Hepatocyte (in vitro differentiated cells): ENCODE measurements at regions not wholly inside any gene's neighbourhood (a gene's known extent, or its start where the extent isn't known, plus 50 kb on each side); places are given as distances from the start of the nearest gene placed in this dataset.
"Not testable (repeated sequence)": the region's sequence is repeated elsewhere in the genome, so short reads cannot be mapped to it uniquely, and the experiment has no call there.

Experiments
- DNase-seq: peaks from one replicate; pipeline ENCODE4 v3.0.0-alpha.2; 2016; ENCODE audit warnings: low spot score
- H2AFZ ChIP-seq: fragments of 200-600 bp; sonication (generic); 2 replicates; pipeline ENCODE4 v1.6.0; 2016; ENCODE audit warnings: antibody characterized with exemption, mild to moderate bottlenecking
- H3K27ac ChIP-seq: fragments of 200-600 bp; sonication (generic); 2 replicates; pipeline ENCODE4 v1.5.1; 2016; ENCODE audit warnings: mild to moderate bottlenecking
- H3K27me3 ChIP-seq: fragments of 200-600 bp; sonication (generic); 2 replicates; pipeline ENCODE4 v1.6.1; 2016
- H3K36me3 ChIP-seq: fragments of 200-600 bp; sonication (generic); replicated peaks from 2 replicates; pipeline ENCODE4 v1.5.1; 2016; ENCODE audit warnings: low read depth; ENCODE audit not compliant: insufficient read depth
- H3K4me1 ChIP-seq: fragments of 200-600 bp; sonication (generic); 2 replicates; pipeline ENCODE4 v1.5.1; 2016; ENCODE audit warnings: mild to moderate bottlenecking, moderate library complexity; ENCODE audit not compliant: insufficient read depth
- H3K4me2 ChIP-seq: fragments of 200-600 bp; sonication (generic); 2 replicates; pipeline ENCODE4 v1.6.0; 2016
- H3K4me3 ChIP-seq: fragments of 200-600 bp; sonication (generic); 2 replicates; pipeline ENCODE4 v1.5.1; 2016; ENCODE audit warnings: mild to moderate bottlenecking
- H3K79me2 ChIP-seq: fragments of 200-600 bp; sonication (generic); 2 replicates; pipeline ENCODE4 v1.6.0; 2017; ENCODE audit warnings: mild to moderate bottlenecking
- H3K9me2 ChIP-seq: fragments of 200-600 bp; sonication (generic); replicated peaks from 2 replicates; pipeline ENCODE4 v1.6.0; 2017; ENCODE audit warnings: mild to moderate bottlenecking; ENCODE audit not compliant: insufficient read depth
- H3K9me3 ChIP-seq: fragments of 200-600 bp; sonication (generic); 2 replicates; pipeline ENCODE4 v1.5.1; 2016; ENCODE audit warnings: low read depth, mild to moderate bottlenecking
- H4K20me1 ChIP-seq: fragments of 200-600 bp; sonication (generic); 2 replicates; pipeline ENCODE4 v1.6.0; 2016; ENCODE audit warnings: mild to moderate bottlenecking; ENCODE audit not compliant: insufficient read depth, poor library complexity, severe bottlenecking
- CTCF ChIP-seq: fragments of 200-600 bp; sonication (generic); IDR thresholded peaks from 2 replicates; pipeline ENCODE4 v1.5.1; 2016; ENCODE audit warnings: antibody characterized with exemption, mild to moderate bottlenecking; ENCODE audit not compliant: poor library complexity
- EZH2 ChIP-seq: fragments of 200-600 bp; sonication (generic); IDR thresholded peaks from 2 replicates; pipeline ENCODE4 v1.6.1; 2016; ENCODE audit warnings: antibody characterized with exemption, mild to moderate bottlenecking, borderline replicate concordance
- EZH2phosphoT487 ChIP-seq: fragments of 200-600 bp; sonication (generic); IDR thresholded peaks from one replicate; pipeline ENCODE4 v1.6.1; 2018; ENCODE audit warnings: antibody characterized with exemption, mild to moderate bottlenecking, low read depth, moderate library complexity; ENCODE audit not compliant: unreplicated experiment, severe bottlenecking
- WGBS: methylation state at CpG from one replicate; pipeline ENCODE4 v1.1.6; 2016; ENCODE audit warnings: low lambda C conversion rate; ENCODE audit errors: missing lambda C conversion rate; 5-methylcytosine and 5-hydroxymethylcytosine counted together

DNA sequence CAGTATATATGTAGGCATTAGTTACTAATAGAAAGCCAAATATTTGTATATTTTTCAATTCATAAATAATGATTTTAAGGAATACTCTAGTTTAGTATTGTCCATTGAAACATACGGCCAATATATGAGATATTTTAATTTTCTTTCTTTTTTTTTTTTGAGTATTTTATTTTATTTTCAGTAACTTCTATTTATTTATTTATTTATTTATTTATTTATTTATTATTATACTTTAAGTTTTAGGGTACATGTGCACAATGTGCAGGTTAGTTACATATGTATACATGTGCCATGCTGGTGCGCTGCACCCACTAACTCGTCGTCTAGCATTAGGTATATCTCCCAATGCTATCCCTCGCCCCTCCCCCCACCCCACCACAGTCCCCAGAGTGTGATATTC lies 2007.1 kb upstream of the CDH6 start:
- H3K79me2 ChIP-seq, H4K20me1 ChIP-seq, H3K4me3 ChIP-seq, DNase-seq, H3K4me2 ChIP-seq, H3K4me1 ChIP-seq, H2AFZ ChIP-seq, H3K27me3 ChIP-seq, H3K9me3 ChIP-seq, H3K27ac ChIP-seq, H3K9me2 ChIP-seq, H3K36me3 ChIP-seq: not testable (repeated sequence)
- 98% methylated on average over 4 of the region's 5 CpGs for WGBS

DNA sequence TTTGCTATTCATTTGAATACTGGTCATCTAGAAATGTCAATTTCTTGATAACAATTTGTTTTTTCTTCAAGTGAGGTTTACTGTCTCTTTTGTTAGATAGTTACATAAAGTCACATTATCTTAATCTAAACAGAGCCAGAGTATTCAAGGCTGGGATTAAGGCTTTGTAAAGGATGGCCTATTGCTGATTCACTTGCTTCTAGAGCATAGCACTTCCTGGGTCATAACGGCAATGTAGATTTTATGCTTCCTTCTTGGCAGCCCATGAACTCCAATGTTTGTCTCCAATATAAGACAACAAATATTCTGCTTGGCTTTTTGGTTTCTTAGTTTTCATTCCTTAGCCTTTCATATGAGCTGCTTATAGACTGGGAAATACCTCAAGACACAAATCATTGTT lies 2007.9 kb upstream of the CDH6 start:
- no peaks in the 10 kb centered on the region for H3K27me3 ChIP-seq
- no peak overlapping the region for H3K4me3 ChIP-seq
- no peak overlapping the region for H2AFZ ChIP-seq
- DNase-seq = no peak
- no peak overlapping the region for H3K4me2 ChIP-seq
- no peak overlapping the region for H3K27ac ChIP-seq
- 85% methylated on average over 1 of the region's 1 CpG for WGBS
- H3K9me2 ChIP-seq = no peaks in the 10 kb centered on the region
- no peaks in the 10 kb centered on the region for H3K4me1 ChIP-seq
- H4K20me1 ChIP-seq = no peaks in the 10 kb centered on the region
- no peaks in the 10 kb centered on the region for H3K36me3 ChIP-seq
- TF ChIP-seq EZH2phosphoT487 (no peak), CTCF (no peak), EZH2 (no peak)
- H3K79me2 ChIP-seq = no peaks in the 10 kb centered on the region
- no peaks in the 10 kb centered on the region for H3K9me3 ChIP-seq

DNA sequence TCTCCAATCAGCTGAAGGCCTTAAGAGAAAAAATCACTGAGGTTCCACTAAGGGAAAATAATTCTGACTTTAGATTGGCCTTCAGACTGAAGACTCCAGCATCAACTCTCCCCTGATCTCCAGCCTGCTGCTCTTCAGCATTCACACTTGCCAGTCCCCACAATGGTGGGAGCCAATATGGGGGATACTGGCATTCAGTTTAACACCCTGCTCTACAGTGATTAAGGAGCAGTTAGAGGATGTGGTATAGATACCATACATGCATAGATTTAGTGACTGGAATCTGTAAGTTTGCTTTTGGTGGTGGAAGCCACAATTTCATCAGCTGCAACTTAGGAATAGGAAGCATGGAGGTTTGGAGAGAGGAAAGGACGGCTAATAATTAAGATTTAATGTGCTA lies 2017.7 kb upstream of the CDH6 start:
- Histone ChIP-seq H3K36me3 (no peaks in the 10 kb centered on the region), H4K20me1 (no peaks in the 10 kb centered on the region), H3K9me2 (no peaks in the 10 kb centered on the region), H3K4me3 (no peak overlapping the region), H3K4me1 (no peaks in the 10 kb centered on the region), H3K4me2 (no peak overlapping the region), H3K27me3 (no peaks in the 10 kb centered on the region), H3K27ac (no peak overlapping the region), H3K79me2 (no peaks in the 10 kb centered on the region), H2AFZ (no peak overlapping the region), H3K9me3 (no peaks in the 10 kb centered on the region)
- TF ChIP-seq CTCF (no peak), EZH2 (no peak), EZH2phosphoT487 (no peak)
- no peak for DNase-seq
- WGBS = 83% methylated on average over 1 of the region's 1 CpG

GRCh38 chr5:29170599-29170998 lies 2022.9 kb upstream of the CDH6 start:
- TF ChIP-seq EZH2phosphoT487 (no peak), CTCF (no peak), EZH2 (no peak)
- Histone ChIP-seq H3K4me3 (no peak overlapping the region), H3K4me2 (no peak overlapping the region), H4K20me1 (no peaks in the 10 kb centered on the region), H3K27ac (no peak overlapping the region), H3K9me3 (no peaks in the 10 kb centered on the region), H2AFZ (no peak overlapping the region), H3K36me3 (no peaks in the 10 kb centered on the region), H3K9me2 (no peaks in the 10 kb centered on the region), H3K4me1 (no peaks in the 10 kb centered on the region), H3K79me2 (no peaks in the 10 kb centered on the region), H3K27me3 (no peaks in the 10 kb centered on the region)
- WGBS = 96% methylated on average over 1 of the region's 1 CpG
- no peak for DNase-seq
